Fibroblast of peridontal ligament (primary cell): ENCODE measurements at regions not wholly inside any gene's neighbourhood (a gene's known extent, or its start where the extent isn't known, plus 50 kb on each side); places are given as distances from the start of the nearest gene placed in this dataset.
"Not testable (repeated sequence)": the region's sequence is repeated elsewhere in the genome, so short reads cannot be mapped to it uniquely, and the experiment has no call there.

Source experiments
- DNase-seq: peaks from one replicate; pipeline ENCODE4 v3.0.0-alpha.2; 2010; ENCODE audit errors: extremely low read depth

GRCh38 chr17:68780596-68780995 is 174.6 kb downstream of the ABCA8 start:
- DNase-seq: no peak

GRCh38 chr17:68778726-68779125 is 176.5 kb downstream of the ABCA8 start:
- no peak for DNase-seq

- DNase-seq: no peak
Observed at GRCh38 chr17:68777856-68778694, 176.9 kb upstream of the FAM20A start.

- DNase-seq: peak; percentile 90
Observed at GRCh38 chr17:68777243-68777855, 176.2 kb upstream of the FAM20A start.

DNA sequence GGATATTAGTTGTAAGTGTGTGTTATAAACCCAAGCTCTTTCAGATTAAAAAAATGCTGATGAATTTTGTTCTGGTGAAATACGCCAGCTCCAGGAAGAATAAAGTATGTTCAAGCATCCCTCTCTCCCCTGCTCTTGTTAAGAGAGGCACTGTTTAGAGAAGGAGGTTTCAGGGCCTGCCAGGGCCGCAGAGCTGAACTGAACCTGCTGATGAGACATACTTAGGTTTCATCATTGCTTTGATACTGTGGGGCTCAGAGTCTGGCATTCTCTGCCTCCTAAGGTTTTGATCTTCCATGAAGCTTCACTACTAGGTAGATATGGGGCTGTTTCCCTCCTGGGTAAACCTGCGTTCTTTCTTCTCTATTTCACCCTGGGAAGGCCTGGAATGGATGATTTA is 175.3 kb upstream of the FAM20A start:
- no peak for DNase-seq

GRCh38 chr17:68775969-68776368 is 174.8 kb upstream of the FAM20A start:
- no peak for DNase-seq

- peak; percentile 56 for DNase-seq
Observed at GRCh38 chr17:68775318-68775717, 174.2 kb upstream of the FAM20A start.

DNA sequence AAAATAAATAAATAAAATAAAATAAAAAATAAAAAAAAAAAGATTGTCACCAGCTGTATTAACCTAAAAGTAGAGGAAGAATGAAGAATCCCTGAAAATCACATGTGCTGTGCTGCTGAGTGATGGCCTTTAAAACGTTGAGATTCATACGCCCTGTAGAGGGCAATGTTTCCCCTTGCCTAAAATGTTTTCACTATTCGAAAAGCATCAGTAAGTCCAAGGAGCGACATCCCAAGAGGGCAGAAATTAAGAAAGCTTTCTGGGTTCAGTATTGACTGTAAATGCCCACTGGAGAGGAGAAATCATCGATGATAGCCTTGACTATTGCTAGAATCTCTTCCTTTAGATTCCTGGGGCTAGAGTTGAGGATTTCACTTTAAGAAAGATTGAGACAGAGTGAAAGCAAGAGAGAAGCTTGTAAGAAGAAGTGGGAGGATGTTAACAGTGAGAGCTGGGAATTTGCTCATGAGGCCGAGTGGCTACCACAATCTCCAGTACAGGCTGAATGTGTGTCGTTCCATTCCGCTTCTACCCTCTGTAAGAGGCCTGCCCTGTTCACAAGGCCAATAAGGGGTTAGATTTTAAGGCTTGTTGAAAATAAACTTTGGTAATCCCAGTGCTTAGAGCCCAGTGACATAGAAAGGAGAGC is 170.8 kb upstream of the FAM20A start:
- DNase-seq: peak; percentile 92

DNA sequence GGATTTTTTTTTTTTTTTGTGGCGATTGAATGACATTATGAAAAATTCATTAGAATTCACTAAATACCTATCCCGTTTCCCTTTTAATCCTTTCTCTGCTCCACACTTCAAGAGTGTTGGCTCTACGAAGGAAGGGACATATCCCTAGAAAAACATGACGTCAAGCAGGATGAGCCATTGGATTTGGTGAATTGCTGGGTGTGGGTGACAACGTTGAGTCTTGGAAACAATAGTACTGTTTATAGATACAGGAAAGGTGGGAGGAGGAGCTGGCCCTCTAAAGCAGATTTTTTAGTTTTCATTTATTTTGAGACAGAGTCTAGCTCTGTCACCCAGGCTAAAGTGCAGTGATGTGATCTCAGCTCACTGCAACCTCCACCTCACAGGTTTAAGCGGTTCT is 167.6 kb upstream of the FAM20A start:
- no peak for DNase-seq

DNA sequence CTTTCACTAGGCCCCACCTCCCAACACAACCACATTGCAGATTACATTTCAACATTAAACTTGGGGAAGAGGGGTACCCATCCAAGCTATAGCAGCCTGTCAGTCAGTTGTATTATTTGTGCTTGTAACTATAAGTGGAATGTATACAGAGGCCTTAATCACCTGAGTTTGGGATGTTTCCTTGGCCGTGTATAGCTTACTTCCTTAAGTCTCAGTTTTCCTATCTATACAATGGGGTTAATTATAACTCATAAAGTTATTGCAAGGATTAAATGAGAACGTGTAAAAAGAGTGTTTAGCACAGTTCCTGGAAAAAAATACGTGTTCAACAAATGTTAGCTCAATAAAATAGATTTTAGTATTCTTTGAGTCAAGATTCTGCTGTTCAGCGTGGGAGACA is 165.5 kb upstream of the FAM20A start:
- no peak for DNase-seq

DNA sequence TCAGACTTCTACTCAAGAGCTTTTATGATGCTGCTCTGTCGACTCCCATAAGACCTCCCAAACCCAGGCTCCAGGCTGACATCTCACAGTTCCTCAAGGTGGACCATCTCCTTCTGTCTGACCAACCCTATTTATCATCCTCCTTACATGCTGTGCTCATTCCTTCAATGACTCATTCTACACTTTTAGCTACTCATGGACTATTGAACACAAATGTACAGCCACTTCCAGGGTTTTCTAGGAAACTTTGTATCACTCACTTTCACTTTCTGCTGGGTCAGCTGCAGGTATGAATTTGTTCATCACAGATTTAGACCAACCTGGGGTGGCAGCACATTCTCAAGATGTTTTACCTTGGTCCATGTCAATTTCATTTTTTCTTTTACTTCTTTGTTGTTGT is 162.4 kb upstream of the FAM20A start:
- peak; percentile 38 for DNase-seq

DNA sequence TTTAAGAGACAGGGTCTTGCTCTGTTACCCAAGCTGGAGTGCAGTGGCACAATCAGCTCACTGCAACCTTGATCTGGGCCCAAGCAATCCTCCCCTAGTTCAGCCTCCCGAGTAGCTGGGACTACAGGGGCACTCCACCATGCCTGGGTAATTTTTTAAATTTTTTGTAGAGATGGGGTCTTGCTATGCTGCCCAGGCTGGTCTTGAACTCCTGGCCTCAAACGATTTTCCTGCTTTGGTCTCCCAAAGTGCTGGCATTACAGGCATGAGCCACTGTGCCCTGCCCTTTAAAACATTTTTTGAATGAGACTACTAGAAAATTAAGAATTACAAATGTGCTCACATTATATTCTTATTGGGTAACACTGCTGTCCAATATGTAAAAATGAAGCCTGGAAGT is 161.7 kb upstream of the FAM20A start:
- DNase-seq: no peak

GRCh38 chr17:68760141-68760475 is 158.9 kb upstream of the FAM20A start:
- DNase-seq: no peak

GRCh38 chr17:68759343-68760140 is 158.4 kb upstream of the FAM20A start:
- DNase-seq: peak; percentile 98

DNA sequence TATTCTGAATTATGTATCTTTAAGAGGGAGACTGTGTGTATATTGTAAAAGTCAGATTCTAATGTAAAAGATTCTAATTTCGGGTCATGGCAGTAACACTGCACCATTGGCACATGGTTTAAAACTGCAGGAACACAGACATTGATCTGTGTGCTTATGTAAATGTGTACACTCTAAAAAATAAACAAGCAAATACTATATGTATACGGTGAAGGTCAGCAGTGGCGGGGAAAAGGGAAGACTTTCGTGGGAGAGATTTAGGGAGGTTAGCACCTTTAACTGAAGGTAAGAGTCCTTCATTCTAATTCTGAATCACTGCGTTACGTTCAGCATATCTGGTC is 157.8 kb upstream of the FAM20A start:
- no peak for DNase-seq

- DNase-seq: not testable (repeated sequence)
Observed at GRCh38 chr17:68757866-68758757, 156.9 kb upstream of the FAM20A start.

- DNase-seq: no peak
Observed at GRCh38 chr17:68753985-68754769, 153.0 kb upstream of the FAM20A start.

DNA sequence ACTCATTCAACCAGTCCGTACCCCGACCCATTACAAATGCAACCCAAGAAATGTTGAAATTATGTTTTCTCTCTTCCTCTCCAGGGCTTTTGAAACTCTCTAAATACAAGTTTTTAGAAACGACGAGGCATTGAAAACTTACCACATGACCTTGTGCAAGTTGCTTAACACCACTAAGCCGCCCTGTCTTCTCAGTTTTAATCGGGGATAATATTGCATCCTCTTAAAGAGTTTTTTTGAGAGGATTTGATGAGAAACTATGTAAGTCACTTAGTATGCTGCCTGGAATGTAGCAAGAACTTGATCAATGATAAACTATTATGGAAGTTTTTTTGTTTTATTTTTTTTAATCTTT is 149.0 kb upstream of the FAM20A start:
- DNase-seq: no peak

- peak; percentile 93 for DNase-seq
Observed at GRCh38 chr17:68749349-68750207, 148.4 kb upstream of the FAM20A start.

- no peak for DNase-seq
Observed at GRCh38 chr17:68748381-68748780, 147.2 kb upstream of the FAM20A start.
